ENCODE measurements at regions not wholly inside any gene's neighbourhood (a gene's known extent, or its start where the extent isn't known, plus 50 kb on each side); places are given as distances from the start of the nearest gene placed in this dataset.

DNA sequence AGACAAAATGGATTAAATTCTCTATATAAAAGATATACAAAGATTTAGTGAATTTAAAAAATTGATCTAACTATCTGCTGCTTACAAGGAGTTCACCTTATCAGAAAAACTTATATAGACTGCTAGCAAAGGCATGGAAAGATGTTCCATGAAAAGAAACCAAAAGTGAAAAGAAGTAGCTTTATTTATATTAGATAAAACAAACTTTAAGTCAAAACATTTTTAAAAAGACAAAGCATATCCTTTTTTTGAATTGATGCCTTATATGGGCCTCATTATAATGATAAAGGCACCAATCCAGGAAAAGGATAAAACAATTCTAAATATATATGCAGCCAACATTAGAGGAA, 334.2 kb downstream of the MEI4 start:
- TF ChIP-seq BHLHE40 (IDR thresholded peaks at IDR 0.05; ENCODE audit: low read depth, low read length) (no peak), POLR2A (IDR thresholded peaks at IDR 0.05; ENCODE audit: low read depth, low read length) (no peak), NFE2L2 (IDR thresholded peaks at IDR 0.05; ENCODE audit: low read depth, low read length) (no peak), CEBPB (IDR thresholded peaks at IDR 0.05; ENCODE audit: low read depth, low read length) (no peak), RAD21 (IDR thresholded peaks at IDR 0.05; ENCODE audit: low read length) (no peak), SMC3 (IDR thresholded peaks at IDR 0.05; ENCODE audit: low read depth, low read length) (no peak), MXI1 (IDR thresholded peaks at IDR 0.05; ENCODE audit: borderline replicate concordance, low read depth, low read length) (no peak), MAFK (IDR thresholded peaks at IDR 0.05; ENCODE audit: low read depth, low read length) (no peak), CHD1 (IDR thresholded peaks at IDR 0.05; ENCODE audit: low read depth, low read length) (no peak), RFX5 (IDR thresholded peaks at IDR 0.05; ENCODE audit: low read depth, low read length) (no peak), RCOR1 (IDR thresholded peaks at IDR 0.05; ENCODE audit: insufficient replicate concordance, low read length) (no peak)
- TF ChIP-seq, protein P1, sequence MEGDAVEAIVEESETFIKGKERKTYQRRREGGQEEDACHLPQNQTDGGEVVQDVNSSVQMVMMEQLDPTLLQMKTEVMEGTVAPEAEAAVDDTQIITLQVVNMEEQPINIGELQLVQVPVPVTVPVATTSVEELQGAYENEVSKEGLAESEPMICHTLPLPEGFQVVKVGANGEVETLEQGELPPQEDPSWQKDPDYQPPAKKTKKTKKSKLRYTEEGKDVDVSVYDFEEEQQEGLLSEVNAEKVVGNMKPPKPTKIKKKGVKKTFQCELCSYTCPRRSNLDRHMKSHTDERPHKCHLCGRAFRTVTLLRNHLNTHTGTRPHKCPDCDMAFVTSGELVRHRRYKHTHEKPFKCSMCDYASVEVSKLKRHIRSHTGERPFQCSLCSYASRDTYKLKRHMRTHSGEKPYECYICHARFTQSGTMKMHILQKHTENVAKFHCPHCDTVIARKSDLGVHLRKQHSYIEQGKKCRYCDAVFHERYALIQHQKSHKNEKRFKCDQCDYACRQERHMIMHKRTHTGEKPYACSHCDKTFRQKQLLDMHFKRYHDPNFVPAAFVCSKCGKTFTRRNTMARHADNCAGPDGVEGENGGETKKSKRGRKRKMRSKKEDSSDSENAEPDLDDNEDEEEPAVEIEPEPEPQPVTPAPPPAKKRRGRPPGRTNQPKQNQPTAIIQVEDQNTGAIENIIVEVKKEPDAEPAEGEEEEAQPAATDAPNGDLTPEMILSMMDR (conservative IDR thresholded peaks at IDR 0.05; ENCODE audit: low read depth, low read length), result no peak
- TF ChIP-seq, protein P2, sequence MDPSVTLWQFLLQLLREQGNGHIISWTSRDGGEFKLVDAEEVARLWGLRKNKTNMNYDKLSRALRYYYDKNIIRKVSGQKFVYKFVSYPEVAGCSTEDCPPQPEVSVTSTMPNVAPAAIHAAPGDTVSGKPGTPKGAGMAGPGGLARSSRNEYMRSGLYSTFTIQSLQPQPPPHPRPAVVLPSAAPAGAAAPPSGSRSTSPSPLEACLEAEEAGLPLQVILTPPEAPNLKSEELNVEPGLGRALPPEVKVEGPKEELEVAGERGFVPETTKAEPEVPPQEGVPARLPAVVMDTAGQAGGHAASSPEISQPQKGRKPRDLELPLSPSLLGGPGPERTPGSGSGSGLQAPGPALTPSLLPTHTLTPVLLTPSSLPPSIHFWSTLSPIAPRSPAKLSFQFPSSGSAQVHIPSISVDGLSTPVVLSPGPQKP (IDR thresholded peaks at IDR 0.05; ENCODE audit: borderline replicate concordance, low read depth, low read length), result no peak
- TF ChIP-seq, protein P3, sequence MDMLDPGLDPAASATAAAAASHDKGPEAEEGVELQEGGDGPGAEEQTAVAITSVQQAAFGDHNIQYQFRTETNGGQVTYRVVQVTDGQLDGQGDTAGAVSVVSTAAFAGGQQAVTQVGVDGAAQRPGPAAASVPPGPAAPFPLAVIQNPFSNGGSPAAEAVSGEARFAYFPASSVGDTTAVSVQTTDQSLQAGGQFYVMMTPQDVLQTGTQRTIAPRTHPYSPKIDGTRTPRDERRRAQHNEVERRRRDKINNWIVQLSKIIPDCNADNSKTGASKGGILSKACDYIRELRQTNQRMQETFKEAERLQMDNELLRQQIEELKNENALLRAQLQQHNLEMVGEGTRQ (IDR thresholded peaks at IDR 0.05; ENCODE audit: low read depth, low read length), result no peak

Data from IMR-90 (cell line).